ENCODE measurements at regions not wholly inside any gene's neighbourhood (a gene's known extent, or its start where the extent isn't known, plus 50 kb on each side); places are given as distances from the start of the nearest gene placed in this dataset.

DNA sequence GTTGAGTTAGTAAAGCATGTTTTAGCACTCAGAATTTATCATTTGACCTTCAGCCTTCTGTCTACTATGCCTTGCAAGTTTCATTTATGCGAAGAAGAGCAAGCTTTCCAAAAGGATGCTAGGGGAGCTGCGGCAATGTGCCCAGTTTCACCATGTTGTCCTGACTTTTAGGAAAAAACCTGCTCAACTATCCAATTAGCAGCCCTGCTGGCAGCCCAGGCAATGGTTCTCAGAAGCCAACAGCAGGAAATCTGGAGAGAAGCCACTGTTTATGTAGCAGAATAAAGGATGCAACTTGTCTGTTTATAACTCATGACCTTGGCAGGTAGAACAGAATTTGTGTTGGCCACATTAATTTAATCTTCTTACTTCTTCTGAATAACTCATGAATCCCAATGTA, 230.8 kb downstream of the ABCC12 start:
- no peak for TF ChIP-seq POLR2AphosphoS5 (IDR thresholded peaks at IDR 0.05)
- TF ChIP-seq, protein P1, sequence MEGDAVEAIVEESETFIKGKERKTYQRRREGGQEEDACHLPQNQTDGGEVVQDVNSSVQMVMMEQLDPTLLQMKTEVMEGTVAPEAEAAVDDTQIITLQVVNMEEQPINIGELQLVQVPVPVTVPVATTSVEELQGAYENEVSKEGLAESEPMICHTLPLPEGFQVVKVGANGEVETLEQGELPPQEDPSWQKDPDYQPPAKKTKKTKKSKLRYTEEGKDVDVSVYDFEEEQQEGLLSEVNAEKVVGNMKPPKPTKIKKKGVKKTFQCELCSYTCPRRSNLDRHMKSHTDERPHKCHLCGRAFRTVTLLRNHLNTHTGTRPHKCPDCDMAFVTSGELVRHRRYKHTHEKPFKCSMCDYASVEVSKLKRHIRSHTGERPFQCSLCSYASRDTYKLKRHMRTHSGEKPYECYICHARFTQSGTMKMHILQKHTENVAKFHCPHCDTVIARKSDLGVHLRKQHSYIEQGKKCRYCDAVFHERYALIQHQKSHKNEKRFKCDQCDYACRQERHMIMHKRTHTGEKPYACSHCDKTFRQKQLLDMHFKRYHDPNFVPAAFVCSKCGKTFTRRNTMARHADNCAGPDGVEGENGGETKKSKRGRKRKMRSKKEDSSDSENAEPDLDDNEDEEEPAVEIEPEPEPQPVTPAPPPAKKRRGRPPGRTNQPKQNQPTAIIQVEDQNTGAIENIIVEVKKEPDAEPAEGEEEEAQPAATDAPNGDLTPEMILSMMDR (IDR thresholded peaks at IDR 0.05): no peak
